SU-DHL-6 (cell line): ENCODE measurements at regions not wholly inside any gene's neighbourhood (a gene's known extent, or its start where the extent isn't known, plus 50 kb on each side); places are given as distances from the start of the nearest gene placed in this dataset.

ENCODE experiments used
- EZH2phosphoT487 ChIP-seq: fragments of 200-600 bp; sonication (generic), shearing (Covaris generic); conservative IDR thresholded peaks from 2 replicates; pipeline ENCODE4 v1.6.1; 2018; ENCODE audit warnings: mild to moderate bottlenecking, antibody characterized with exemption, low read length, moderate library complexity, mixed read lengths
- TF ChIP-seq, protein P1 (sequence below): fragments of 200-600 bp; sonication (generic); IDR thresholded peaks from one replicate; pipeline ENCODE4 v1.5.1; 2017; ENCODE audit warnings: antibody characterized with exemption, mild to moderate bottlenecking, low read length, moderate library complexity; ENCODE audit not compliant: insufficient read depth, poor library complexity, severe bottlenecking

DNA sequence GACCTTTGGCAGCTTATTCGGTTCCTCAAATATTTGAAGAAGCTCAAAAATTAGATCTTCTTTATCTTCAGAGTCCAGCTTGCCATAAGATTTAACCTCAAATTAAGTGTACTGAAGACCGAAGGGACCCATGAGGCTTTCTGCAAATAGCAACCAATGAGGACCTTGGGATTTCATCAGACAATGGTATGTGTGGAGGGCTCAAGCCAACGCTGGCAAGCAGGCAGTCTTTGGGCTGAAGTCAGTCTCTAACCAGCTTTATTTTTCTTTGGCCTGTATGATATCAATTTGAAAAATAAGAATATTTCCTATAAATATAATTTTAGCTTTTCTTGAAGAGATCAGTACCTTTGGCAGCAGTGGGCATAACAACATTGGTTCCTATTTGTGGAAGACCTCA lies 692.7 kb downstream of the MCTP2 start:
- TF ChIP-seq, protein P1, sequence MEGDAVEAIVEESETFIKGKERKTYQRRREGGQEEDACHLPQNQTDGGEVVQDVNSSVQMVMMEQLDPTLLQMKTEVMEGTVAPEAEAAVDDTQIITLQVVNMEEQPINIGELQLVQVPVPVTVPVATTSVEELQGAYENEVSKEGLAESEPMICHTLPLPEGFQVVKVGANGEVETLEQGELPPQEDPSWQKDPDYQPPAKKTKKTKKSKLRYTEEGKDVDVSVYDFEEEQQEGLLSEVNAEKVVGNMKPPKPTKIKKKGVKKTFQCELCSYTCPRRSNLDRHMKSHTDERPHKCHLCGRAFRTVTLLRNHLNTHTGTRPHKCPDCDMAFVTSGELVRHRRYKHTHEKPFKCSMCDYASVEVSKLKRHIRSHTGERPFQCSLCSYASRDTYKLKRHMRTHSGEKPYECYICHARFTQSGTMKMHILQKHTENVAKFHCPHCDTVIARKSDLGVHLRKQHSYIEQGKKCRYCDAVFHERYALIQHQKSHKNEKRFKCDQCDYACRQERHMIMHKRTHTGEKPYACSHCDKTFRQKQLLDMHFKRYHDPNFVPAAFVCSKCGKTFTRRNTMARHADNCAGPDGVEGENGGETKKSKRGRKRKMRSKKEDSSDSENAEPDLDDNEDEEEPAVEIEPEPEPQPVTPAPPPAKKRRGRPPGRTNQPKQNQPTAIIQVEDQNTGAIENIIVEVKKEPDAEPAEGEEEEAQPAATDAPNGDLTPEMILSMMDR, result no peak
- TF ChIP-seq EZH2phosphoT487, result no peak
